Colonic mucosa (tissue), 4 donors: ENCODE measurements at regions not wholly inside any gene's neighbourhood (a gene's known extent, or its start where the extent isn't known, plus 50 kb on each side); places are given as distances from the start of the nearest gene placed in this dataset.

Experiments used
- DNase-seq: peaks from one replicate; pipeline ENCODE4 v3.0.0-alpha.2; 2020
- H3K27ac ChIP-seq: fragments of 200-600 bp; one replicate; pipeline ENCODE4 v1.8.0; 2021
- H3K27me3 ChIP-seq: fragments of 200-600 bp; one replicate; pipeline ENCODE4 v1.8.0; 2021
- H3K36me3 ChIP-seq: fragments of 200-600 bp; one replicate; pipeline ENCODE4 v1.8.0; 2021
- H3K4me1 ChIP-seq: fragments of 200-600 bp; one replicate; pipeline ENCODE4 v1.8.0; 2021; ENCODE audit warnings: mild to moderate bottlenecking
- H3K4me3 ChIP-seq: fragments of 200-600 bp; one replicate; pipeline ENCODE4 v1.8.0; 2021
- H3K9ac ChIP-seq, 2 donors: one replicate each; pipeline ENCODE4 v1.7.0; 2013; ENCODE audit warnings: control low read depth in 2 of 2, low read depth in 2 of 2, low read length in 2 of 2
- H3K9me3 ChIP-seq: fragments of 200-600 bp; one replicate; pipeline ENCODE4 v1.8.0; 2021
- CTCF ChIP-seq: fragments of 200-600 bp; IDR thresholded peaks from one replicate; pipeline ENCODE4 v1.8.0; 2022; ENCODE audit warnings: antibody characterized with exemption, mild to moderate bottlenecking
- intact Hi-C: fragments of 100-400 bp; cut with DNase I; formaldehyde crosslinking; loops from one replicate; pipeline ENCODE4 v1.14.1; 2022
- donor health status: healthy.
- donor health status: DM: no; HTN: no; CAD: no.
- donor health status: DM: no; HTN: no; CAD: no.

- Histone ChIP-seq H3K36me3 (no peaks in the 10 kb centered on the region), H3K27me3 (no peaks in the 10 kb centered on the region), H3K4me3 (no peak overlapping the region), H3K27ac (no peak overlapping the region), H3K9ac (no peak overlapping the region), H3K4me1 (no peaks in the 10 kb centered on the region), H3K9me3 (no peaks in the 10 kb centered on the region)
- DNase-seq = no peak
- intact Hi-C loops = no loop called here
- no peak for TF ChIP-seq CTCF
Observed at GRCh38 chrX:39777623-39778025, 320.1 kb downstream of the BCOR start.

GRCh38 chrX:39779952-39780783, 317.6 kb downstream of the BCOR start:
- Histone ChIP-seq H3K36me3 (no peaks in the 10 kb centered on the region), H3K4me1 (no peaks in the 10 kb centered on the region), H3K27ac (no peak overlapping the region), H3K9ac (no peak overlapping the region), H3K27me3 (no peaks in the 10 kb centered on the region), H3K9me3 (no peaks in the 10 kb centered on the region), H3K4me3 (no peak overlapping the region)
- no peak for DNase-seq
- intact Hi-C loops = no loop called here
- no peak for TF ChIP-seq CTCF

GRCh38 chrX:39782276-39782675, 315.5 kb downstream of the BCOR start:
- Histone ChIP-seq H3K4me3 (no peak overlapping the region), H3K9me3 (no peaks in the 10 kb centered on the region), H3K4me1 (no peaks in the 10 kb centered on the region), H3K27me3 (no peaks in the 10 kb centered on the region), H3K27ac (no peak overlapping the region), H3K9ac (no peak overlapping the region), H3K36me3 (no peaks in the 10 kb centered on the region)
- TF ChIP-seq CTCF = no peak
- no peak for DNase-seq
- intact Hi-C loops = no loop called here

- no peaks in the 10 kb centered on the region for H3K36me3 ChIP-seq
- no peak overlapping the region for H3K27ac ChIP-seq
- no peaks in the 10 kb centered on the region for H3K27me3 ChIP-seq
- no peak for TF ChIP-seq CTCF
- H3K4me3 ChIP-seq = no peak overlapping the region
- H3K9ac ChIP-seq = no peak overlapping the region
- intact Hi-C loops = no loop called here
- no peaks in the 10 kb centered on the region for H3K9me3 ChIP-seq
- H3K4me1 ChIP-seq = no peaks in the 10 kb centered on the region
- no peak for DNase-seq
Observed at GRCh38 chrX:39787999-39788398, 309.8 kb downstream of the BCOR start.

GRCh38 chrX:39788521-39788920, 309.2 kb downstream of the BCOR start:
- H3K27me3 ChIP-seq = no peaks in the 10 kb centered on the region
- no peaks in the 10 kb centered on the region for H3K36me3 ChIP-seq
- no peak overlapping the region for H3K4me3 ChIP-seq
- no peak overlapping the region for H3K9ac ChIP-seq
- no peaks in the 10 kb centered on the region for H3K4me1 ChIP-seq
- H3K9me3 ChIP-seq = no peaks in the 10 kb centered on the region
- no peak overlapping the region for H3K27ac ChIP-seq
- DNase-seq = no peak
- no peak for TF ChIP-seq CTCF
- intact Hi-C loops = no loop called here
